LNCAP (cell line): ENCODE measurements at regions not wholly inside any gene's neighbourhood (a gene's known extent, or its start where the extent isn't known, plus 50 kb on each side); places are given as distances from the start of the nearest gene placed in this dataset.

ENCODE experiments used
- TF ChIP-seq, protein P1 (sequence below): fragments of 450-650 bp; IDR thresholded peaks from 2 replicates; pipeline ENCODE4 v1.5.1; 2017; ENCODE audit warnings: mild to moderate bottlenecking

GRCh38 chr5:12147513-12147912 is 243.3 kb upstream of the CTNND2 start:
- TF ChIP-seq, protein P1, sequence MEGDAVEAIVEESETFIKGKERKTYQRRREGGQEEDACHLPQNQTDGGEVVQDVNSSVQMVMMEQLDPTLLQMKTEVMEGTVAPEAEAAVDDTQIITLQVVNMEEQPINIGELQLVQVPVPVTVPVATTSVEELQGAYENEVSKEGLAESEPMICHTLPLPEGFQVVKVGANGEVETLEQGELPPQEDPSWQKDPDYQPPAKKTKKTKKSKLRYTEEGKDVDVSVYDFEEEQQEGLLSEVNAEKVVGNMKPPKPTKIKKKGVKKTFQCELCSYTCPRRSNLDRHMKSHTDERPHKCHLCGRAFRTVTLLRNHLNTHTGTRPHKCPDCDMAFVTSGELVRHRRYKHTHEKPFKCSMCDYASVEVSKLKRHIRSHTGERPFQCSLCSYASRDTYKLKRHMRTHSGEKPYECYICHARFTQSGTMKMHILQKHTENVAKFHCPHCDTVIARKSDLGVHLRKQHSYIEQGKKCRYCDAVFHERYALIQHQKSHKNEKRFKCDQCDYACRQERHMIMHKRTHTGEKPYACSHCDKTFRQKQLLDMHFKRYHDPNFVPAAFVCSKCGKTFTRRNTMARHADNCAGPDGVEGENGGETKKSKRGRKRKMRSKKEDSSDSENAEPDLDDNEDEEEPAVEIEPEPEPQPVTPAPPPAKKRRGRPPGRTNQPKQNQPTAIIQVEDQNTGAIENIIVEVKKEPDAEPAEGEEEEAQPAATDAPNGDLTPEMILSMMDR = no peak

DNA sequence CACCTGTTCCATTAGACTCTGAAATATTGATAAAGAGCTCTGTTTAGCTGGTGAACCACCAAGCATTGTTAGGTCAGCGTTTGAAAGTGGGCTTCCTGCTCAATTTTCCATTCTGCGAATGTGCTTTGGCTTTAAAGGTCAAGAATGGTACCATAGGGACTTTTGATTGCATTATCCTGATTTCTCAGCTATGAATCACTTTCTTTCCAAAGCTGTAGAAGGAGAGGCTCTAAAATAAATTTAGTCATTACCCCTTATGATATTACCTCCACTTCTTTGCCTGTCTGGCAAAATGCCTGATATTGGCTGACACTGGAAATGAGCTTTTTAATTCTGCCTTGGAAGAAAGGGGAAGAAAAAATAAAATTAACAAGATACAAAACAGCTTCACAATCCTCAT is 237.2 kb upstream of the CTNND2 start:
- TF ChIP-seq, protein P1 = no peak

DNA sequence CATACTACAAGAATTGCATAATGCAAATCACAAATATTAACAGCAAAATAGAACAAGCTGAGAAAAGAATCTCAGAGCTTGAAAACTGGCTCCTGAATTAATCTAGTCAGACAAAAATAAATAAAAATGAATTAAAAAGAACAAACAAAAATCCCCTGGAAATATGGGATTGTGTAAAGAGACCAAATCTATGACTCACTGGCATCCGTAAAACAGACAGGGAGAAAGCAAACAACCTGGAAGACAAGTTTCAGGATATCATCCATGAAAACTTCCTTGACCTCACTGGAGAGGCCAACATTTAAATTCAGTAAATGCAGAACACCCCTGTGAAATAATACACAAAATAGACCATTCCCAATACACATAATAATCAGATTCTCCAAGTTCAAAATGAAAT is 229.3 kb upstream of the CTNND2 start:
- TF ChIP-seq, protein P1 = no peak

- TF ChIP-seq, protein P1 = no peak
These were observed 221.6 kb upstream of the CTNND2 start for GRCh38 chr5:12125895-12126294.

GRCh38 chr5:12119657-12120056 is 215.4 kb upstream of the CTNND2 start:
- TF ChIP-seq, protein P1 = no peak

GRCh38 chr5:12114075-12114474 is 209.8 kb upstream of the CTNND2 start:
- TF ChIP-seq, protein P1 = no peak

- TF ChIP-seq, protein P1 = no peak
These were observed 208.8 kb upstream of the CTNND2 start for GRCh38 chr5:12113062-12113461.

DNA sequence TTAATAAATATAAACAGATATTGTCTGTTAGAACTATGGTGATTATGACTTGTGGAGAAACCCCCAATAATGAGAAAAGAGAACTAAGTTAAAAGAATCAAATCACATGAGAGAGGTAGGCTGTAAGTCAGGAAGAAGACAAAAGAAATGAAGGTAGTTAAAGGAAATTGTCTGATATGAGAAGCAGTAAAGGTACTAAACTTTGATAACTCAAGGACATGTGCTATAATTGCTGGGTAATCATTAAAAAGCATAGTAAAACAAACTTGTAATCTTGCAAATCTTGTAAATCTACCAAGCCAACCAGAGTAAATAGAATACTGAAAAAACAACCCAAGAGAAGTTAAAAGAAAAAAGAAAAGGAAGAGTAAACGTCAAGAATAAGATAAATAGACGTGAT is 207.0 kb upstream of the CTNND2 start:
- TF ChIP-seq, protein P1 = no peak
